ENCODE measurements at regions not wholly inside any gene's neighbourhood (a gene's known extent, or its start where the extent isn't known, plus 50 kb on each side); places are given as distances from the start of the nearest gene placed in this dataset.

DNA sequence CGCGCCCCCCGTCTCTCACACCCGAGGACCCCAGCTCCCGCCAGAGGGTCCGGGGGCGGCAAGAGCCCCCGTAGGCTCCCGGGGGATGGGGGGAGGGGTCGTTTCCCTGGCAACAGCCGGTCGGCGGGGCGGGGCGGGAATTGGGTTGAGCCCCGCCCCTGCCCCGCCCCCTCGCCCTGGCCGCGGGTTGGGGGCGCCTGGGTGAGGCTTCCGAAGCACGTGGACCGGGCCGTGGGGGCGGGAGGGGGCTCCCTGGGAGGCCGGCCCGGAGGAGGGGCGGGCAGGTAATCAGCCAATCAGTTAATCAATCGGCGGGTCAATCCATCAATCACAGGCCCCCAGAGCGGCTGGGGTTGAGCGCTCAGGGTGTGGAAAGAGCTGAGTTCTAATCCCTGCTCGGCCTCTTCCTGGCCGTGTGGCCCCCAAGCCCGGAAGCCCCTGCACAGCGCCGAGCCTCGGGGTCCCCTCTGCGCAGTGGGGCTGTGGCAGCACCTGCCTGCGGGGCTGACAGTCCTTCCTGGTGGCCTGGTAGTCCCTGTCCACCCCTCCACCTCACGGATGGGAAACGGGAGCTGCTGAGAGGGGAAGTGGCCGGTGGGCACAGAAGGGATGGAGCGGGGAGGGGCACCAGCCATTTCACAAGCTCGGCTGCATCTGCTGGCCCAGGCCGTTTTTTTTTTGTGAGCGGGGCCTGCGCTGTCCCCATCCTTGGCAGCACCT is 174.2 kb upstream of the IER5L start (continued):
- TF ChIP-seq KDM4A (IDR thresholded peaks at IDR 0.05; ENCODE audit: low read depth, low read length, severe bottlenecking) (no peak), RXRA (IDR thresholded peaks at IDR 0.05; ENCODE audit: insufficient read depth, low read depth, low read length) (no peak), SUZ12 (IDR thresholded peaks at IDR 0.05; ENCODE audit: low read length) (no peak), GABPA (IDR thresholded peaks at IDR 0.05; ENCODE audit: borderline replicate concordance, insufficient read depth, low read length) (no peak), KDM5A (IDR thresholded peaks at IDR 0.05; ENCODE audit: low read length) (no peak), RBBP5 (IDR thresholded peaks at IDR 0.05; ENCODE audit: borderline replicate concordance, low read depth, low read length) (peak; percentile 57; the same call in 1 of the 2 replicates), FOSL1 (IDR thresholded peaks at IDR 0.05; ENCODE audit: insufficient read depth, low read depth, low read length) (no peak), RNF2 (IDR thresholded peaks at IDR 0.05; ENCODE audit: borderline replicate concordance, low read depth, low read length, missing control alignments, poor library complexity, severe bottlenecking) (no peak), SIRT6 (IDR thresholded peaks at IDR 0.05; ENCODE audit: low read length) (no peak), CHD1 (IDR thresholded peaks at IDR 0.05; ENCODE audit: low read depth, low read length) (no peak), BRCA1 (IDR thresholded peaks at IDR 0.05; ENCODE audit: low read depth, low read length) (no peak), KDM1A (IDR thresholded peaks at IDR 0.05; ENCODE audit: borderline replicate concordance, low read length) (no peak), TCF12 (IDR thresholded peaks at IDR 0.05; ENCODE audit: low read depth, low read length) (no peak), SRF (IDR thresholded peaks at IDR 0.05; ENCODE audit: low read depth, low read length) (no peak), NANOG (IDR thresholded peaks at IDR 0.05; ENCODE audit: insufficient read depth, low read depth, low read length, poor library complexity, severe bottlenecking) (no peak), TAF7 (optimal IDR thresholded peaks at IDR 0.05; ENCODE audit: borderline replicate concordance, low read depth, low read length) (no peak), SAP30 (IDR thresholded peaks at IDR 0.05; ENCODE audit: insufficient read depth, insufficient replicate concordance, low read length) (no peak), ZNF274 (IDR thresholded peaks at IDR 0.05; ENCODE audit: borderline replicate concordance, extremely low read depth, low read length) (no peak), PHF8 (conservative IDR thresholded peaks at IDR 0.05; ENCODE audit: low read depth, low read length) (0 out of 2 replicates have a peak, but pooled peaks have one; percentile 38)
- TF ChIP-seq, protein P1, sequence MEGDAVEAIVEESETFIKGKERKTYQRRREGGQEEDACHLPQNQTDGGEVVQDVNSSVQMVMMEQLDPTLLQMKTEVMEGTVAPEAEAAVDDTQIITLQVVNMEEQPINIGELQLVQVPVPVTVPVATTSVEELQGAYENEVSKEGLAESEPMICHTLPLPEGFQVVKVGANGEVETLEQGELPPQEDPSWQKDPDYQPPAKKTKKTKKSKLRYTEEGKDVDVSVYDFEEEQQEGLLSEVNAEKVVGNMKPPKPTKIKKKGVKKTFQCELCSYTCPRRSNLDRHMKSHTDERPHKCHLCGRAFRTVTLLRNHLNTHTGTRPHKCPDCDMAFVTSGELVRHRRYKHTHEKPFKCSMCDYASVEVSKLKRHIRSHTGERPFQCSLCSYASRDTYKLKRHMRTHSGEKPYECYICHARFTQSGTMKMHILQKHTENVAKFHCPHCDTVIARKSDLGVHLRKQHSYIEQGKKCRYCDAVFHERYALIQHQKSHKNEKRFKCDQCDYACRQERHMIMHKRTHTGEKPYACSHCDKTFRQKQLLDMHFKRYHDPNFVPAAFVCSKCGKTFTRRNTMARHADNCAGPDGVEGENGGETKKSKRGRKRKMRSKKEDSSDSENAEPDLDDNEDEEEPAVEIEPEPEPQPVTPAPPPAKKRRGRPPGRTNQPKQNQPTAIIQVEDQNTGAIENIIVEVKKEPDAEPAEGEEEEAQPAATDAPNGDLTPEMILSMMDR (IDR thresholded peaks at IDR 0.05; ENCODE audit: control extremely low read depth in 1 of 3, insufficient read depth in 1 of 3, low read depth in 1 of 3, low read length in 3 of 3) = no peak
- TF ChIP-seq, protein P2, sequence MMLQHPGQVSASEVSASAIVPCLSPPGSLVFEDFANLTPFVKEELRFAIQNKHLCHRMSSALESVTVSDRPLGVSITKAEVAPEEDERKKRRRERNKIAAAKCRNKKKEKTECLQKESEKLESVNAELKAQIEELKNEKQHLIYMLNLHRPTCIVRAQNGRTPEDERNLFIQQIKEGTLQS (IDR thresholded peaks at IDR 0.05; ENCODE audit: insufficient read depth, low read depth, low read length) = no peak
